HL-60 (cell line): ENCODE measurements at regions not wholly inside any gene's neighbourhood (a gene's known extent, or its start where the extent isn't known, plus 50 kb on each side); places are given as distances from the start of the nearest gene placed in this dataset.
A peak's percentile ranks its signal among the peaks of the same experiment; 100 is the strongest.

Source experiments
- DNase-seq, 2 experiments: peaks; one replicate each; pipeline ENCODE4 v3.0.0-alpha.2; 2010 to 2020; ENCODE audit warnings: low read depth in 1 of 2, low spot score in 1 of 2
- H3K27ac ChIP-seq: fragments of 250-450 bp; sonication (Bioruptor Pico); replicated peaks from 2 replicates; pipeline ENCODE4 v1.5.1; 2020; ENCODE audit warnings: mild to moderate bottlenecking, moderate library complexity
- H3K27me3 ChIP-seq: fragments of 250-450 bp; sonication (Bioruptor Pico); 2 replicates; pipeline ENCODE4 v1.5.1; 2021; ENCODE audit warnings: mild to moderate bottlenecking, moderate library complexity; ENCODE audit not compliant: insufficient read depth, poor library complexity, severe bottlenecking
- H3K4me3 ChIP-seq: replicated peaks from 2 replicates; pipeline ENCODE4 v1.5.1; 2011; ENCODE audit warnings: mild to moderate bottlenecking, control low read depth, low read length; ENCODE audit not compliant: insufficient read depth
- GABPA ChIP-seq: IDR thresholded peaks from 2 replicates; pipeline ENCODE4 v1.6.1; 2012; ENCODE audit warnings: low read depth
- POLR2AphosphoS5 ChIP-seq: IDR thresholded peaks from 2 replicates; pipeline ENCODE4 v1.6.1; 2012; ENCODE audit warnings: low read depth
- REST ChIP-seq: IDR thresholded peaks from 2 replicates; pipeline ENCODE4 v1.6.1; 2012; ENCODE audit warnings: low read depth; ENCODE audit not compliant: insufficient replicate concordance
- SPI1 ChIP-seq: IDR thresholded peaks from 2 replicates; pipeline ENCODE4 v1.6.1; 2012; ENCODE audit warnings: low read depth, mild to moderate bottlenecking, borderline replicate concordance
- TF ChIP-seq, protein P1 (sequence below): IDR thresholded peaks from one replicate; pipeline ENCODE4 v1.5.1; 2011; ENCODE audit warnings: low read length, control low read depth, inconsistent platforms; ENCODE audit not compliant: insufficient read depth

- H3K4me3 ChIP-seq: no peak overlapping the region
- H3K27ac ChIP-seq: no peak overlapping the region
- DNase-seq: no peak
- no peak for TF ChIP-seq GABPA
- TF ChIP-seq, protein P1, sequence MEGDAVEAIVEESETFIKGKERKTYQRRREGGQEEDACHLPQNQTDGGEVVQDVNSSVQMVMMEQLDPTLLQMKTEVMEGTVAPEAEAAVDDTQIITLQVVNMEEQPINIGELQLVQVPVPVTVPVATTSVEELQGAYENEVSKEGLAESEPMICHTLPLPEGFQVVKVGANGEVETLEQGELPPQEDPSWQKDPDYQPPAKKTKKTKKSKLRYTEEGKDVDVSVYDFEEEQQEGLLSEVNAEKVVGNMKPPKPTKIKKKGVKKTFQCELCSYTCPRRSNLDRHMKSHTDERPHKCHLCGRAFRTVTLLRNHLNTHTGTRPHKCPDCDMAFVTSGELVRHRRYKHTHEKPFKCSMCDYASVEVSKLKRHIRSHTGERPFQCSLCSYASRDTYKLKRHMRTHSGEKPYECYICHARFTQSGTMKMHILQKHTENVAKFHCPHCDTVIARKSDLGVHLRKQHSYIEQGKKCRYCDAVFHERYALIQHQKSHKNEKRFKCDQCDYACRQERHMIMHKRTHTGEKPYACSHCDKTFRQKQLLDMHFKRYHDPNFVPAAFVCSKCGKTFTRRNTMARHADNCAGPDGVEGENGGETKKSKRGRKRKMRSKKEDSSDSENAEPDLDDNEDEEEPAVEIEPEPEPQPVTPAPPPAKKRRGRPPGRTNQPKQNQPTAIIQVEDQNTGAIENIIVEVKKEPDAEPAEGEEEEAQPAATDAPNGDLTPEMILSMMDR: no peak
- no peak for TF ChIP-seq SPI1
- no peak for TF ChIP-seq REST
- no peak for TF ChIP-seq POLR2AphosphoS5
- no peaks in the 10 kb centered on the region for H3K27me3 ChIP-seq
Measured at GRCh38 chr6:6970851-6971250, 136.9 kb upstream of the RREB1 start.

- Histone ChIP-seq H3K27ac (no peak overlapping the region), H3K27me3 (no peaks in the 10 kb centered on the region), H3K4me3 (no peak overlapping the region)
- no peak for DNase-seq
- no peak for TF ChIP-seq POLR2AphosphoS5
- TF ChIP-seq REST: no peak
- no peak for TF ChIP-seq SPI1
- no peak for TF ChIP-seq GABPA
- TF ChIP-seq, protein P1: no peak
Measured at GRCh38 chr6:6971369-6971768, 136.4 kb upstream of the RREB1 start.

- TF ChIP-seq REST: no peak
- TF ChIP-seq SPI1: no peak
- TF ChIP-seq, protein P1: no peak
- no peak for TF ChIP-seq GABPA
- no peak for TF ChIP-seq POLR2AphosphoS5
- H3K27ac ChIP-seq: no peak overlapping the region
- DNase-seq: peak in 1 of 2 experiments; percentile 30
- no peaks in the 10 kb centered on the region for H3K27me3 ChIP-seq
- H3K4me3 ChIP-seq: no peak overlapping the region
Measured at GRCh38 chr6:6972456-6972855, 135.3 kb upstream of the RREB1 start.
